IPS-15b (cell line): ENCODE measurements at regions not wholly inside any gene's neighbourhood (a gene's known extent, or its start where the extent isn't known, plus 50 kb on each side); places are given as distances from the start of the nearest gene placed in this dataset.

Experiments used
- H3K27me3 ChIP-seq: one replicate; pipeline ENCODE4 v1.6.1; 2013; ENCODE audit warnings: low read length; ENCODE audit not compliant: control insufficient read depth, insufficient read depth
- H3K36me3 ChIP-seq: one replicate; pipeline ENCODE4 v1.6.1; 2013; ENCODE audit warnings: low read length; ENCODE audit not compliant: control insufficient read depth, insufficient read depth
- H3K4me1 ChIP-seq: one replicate; pipeline ENCODE4 v1.6.1; 2013; ENCODE audit warnings: mild to moderate bottlenecking, low read length; ENCODE audit not compliant: control insufficient read depth, insufficient read depth
- H3K4me3 ChIP-seq: one replicate; pipeline ENCODE4 v1.5.1; 2013; ENCODE audit warnings: low read depth, low read length
- H3K9ac ChIP-seq: one replicate; pipeline ENCODE4 v1.6.1; 2013; ENCODE audit warnings: low read depth, mild to moderate bottlenecking, low read length
- H3K9me3 ChIP-seq: one replicate; pipeline ENCODE4 v1.6.1; 2013; ENCODE audit warnings: mild to moderate bottlenecking, low read length; ENCODE audit not compliant: control insufficient read depth, insufficient read depth

GRCh38 chr4:181711387-181711786 is 531.8 kb upstream of the TENM3 start:
- Histone ChIP-seq H3K4me1 (no peaks in the 10 kb centered on the region), H3K36me3 (no peaks in the 10 kb centered on the region), H3K9ac (no peak overlapping the region), H3K9me3 (no peaks in the 10 kb centered on the region), H3K4me3 (no peak overlapping the region), H3K27me3 (no peaks in the 10 kb centered on the region)

GRCh38 chr4:181728305-181728966 is 514.8 kb upstream of the TENM3 start:
- Histone ChIP-seq H3K9me3 (no peaks in the 10 kb centered on the region), H3K4me3 (no peak overlapping the region), H3K9ac (no peak overlapping the region), H3K36me3 (no peaks in the 10 kb centered on the region), H3K27me3 (no peaks in the 10 kb centered on the region), H3K4me1 (peaks cover 2% of the 10 kb centered on the region)

GRCh38 chr4:181731900-181732299 is 511.3 kb upstream of the TENM3 start:
- no peak overlapping the region for H3K9ac ChIP-seq
- no peaks in the 10 kb centered on the region for H3K27me3 ChIP-seq
- no peak overlapping the region for H3K4me3 ChIP-seq
- peaks cover 2% of the 10 kb centered on the region for H3K4me1 ChIP-seq
- no peaks in the 10 kb centered on the region for H3K36me3 ChIP-seq
- no peaks in the 10 kb centered on the region for H3K9me3 ChIP-seq

GRCh38 chr4:181737744-181738143 is 505.5 kb upstream of the TENM3 start:
- H3K9ac ChIP-seq = no peak overlapping the region
- H3K9me3 ChIP-seq = no peaks in the 10 kb centered on the region
- no peaks in the 10 kb centered on the region for H3K36me3 ChIP-seq
- no peak overlapping the region for H3K4me3 ChIP-seq
- H3K4me1 ChIP-seq = no peaks in the 10 kb centered on the region
- no peaks in the 10 kb centered on the region for H3K27me3 ChIP-seq

- Histone ChIP-seq H3K4me1 (no peaks in the 10 kb centered on the region), H3K9me3 (no peaks in the 10 kb centered on the region), H3K9ac (no peak overlapping the region), H3K27me3 (no peaks in the 10 kb centered on the region), H3K4me3 (no peak overlapping the region), H3K36me3 (no peaks in the 10 kb centered on the region)
Measured at GRCh38 chr4:181739031-181739430, 504.2 kb upstream of the TENM3 start.

- Histone ChIP-seq H3K9ac (no peak overlapping the region), H3K4me3 (no peak overlapping the region), H3K36me3 (no peaks in the 10 kb centered on the region), H3K9me3 (no peaks in the 10 kb centered on the region), H3K27me3 (no peaks in the 10 kb centered on the region), H3K4me1 (no peaks in the 10 kb centered on the region)
Measured at GRCh38 chr4:181741513-181741912, 501.7 kb upstream of the TENM3 start.

- H3K9ac ChIP-seq = no peak overlapping the region
- no peaks in the 10 kb centered on the region for H3K4me1 ChIP-seq
- no peak overlapping the region for H3K4me3 ChIP-seq
- no peaks in the 10 kb centered on the region for H3K9me3 ChIP-seq
- no peaks in the 10 kb centered on the region for H3K27me3 ChIP-seq
- H3K36me3 ChIP-seq = no peaks in the 10 kb centered on the region
Measured at GRCh38 chr4:181745933-181746625, 497.1 kb upstream of the TENM3 start.

GRCh38 chr4:181748581-181748980 is 494.6 kb upstream of the TENM3 start:
- Histone ChIP-seq H3K4me1 (no peaks in the 10 kb centered on the region), H3K9me3 (no peaks in the 10 kb centered on the region), H3K27me3 (no peaks in the 10 kb centered on the region), H3K36me3 (no peaks in the 10 kb centered on the region), H3K4me3 (no peak overlapping the region), H3K9ac (no peak overlapping the region)

GRCh38 chr4:181752516-181752915 is 490.7 kb upstream of the TENM3 start:
- Histone ChIP-seq H3K4me3 (no peak overlapping the region), H3K4me1 (no peaks in the 10 kb centered on the region), H3K9me3 (no peaks in the 10 kb centered on the region), H3K9ac (no peak overlapping the region), H3K36me3 (no peaks in the 10 kb centered on the region), H3K27me3 (no peaks in the 10 kb centered on the region)

GRCh38 chr4:181753207-181753606 is 490.0 kb upstream of the TENM3 start:
- H3K27me3 ChIP-seq = no peaks in the 10 kb centered on the region
- no peak overlapping the region for H3K9ac ChIP-seq
- H3K4me1 ChIP-seq = peaks cover 3% of the 10 kb centered on the region
- H3K9me3 ChIP-seq = no peaks in the 10 kb centered on the region
- no peaks in the 10 kb centered on the region for H3K36me3 ChIP-seq
- H3K4me3 ChIP-seq = no peak overlapping the region

GRCh38 chr4:181755846-181756245 is 487.4 kb upstream of the TENM3 start:
- Histone ChIP-seq H3K4me1 (peaks cover 6% of the 10 kb centered on the region), H3K9ac (no peak overlapping the region), H3K4me3 (no peak overlapping the region), H3K36me3 (no peaks in the 10 kb centered on the region), H3K27me3 (no peaks in the 10 kb centered on the region), H3K9me3 (no peaks in the 10 kb centered on the region)

- no peak overlapping the region for H3K9ac ChIP-seq
- H3K4me3 ChIP-seq = no peak overlapping the region
- no peaks in the 10 kb centered on the region for H3K27me3 ChIP-seq
- peaks cover 6% of the 10 kb centered on the region for H3K4me1 ChIP-seq
- H3K9me3 ChIP-seq = no peaks in the 10 kb centered on the region
- H3K36me3 ChIP-seq = no peaks in the 10 kb centered on the region
Measured at GRCh38 chr4:181756451-181757095, 486.6 kb upstream of the TENM3 start.
